Karpas-422 (cell line): ENCODE measurements at regions not wholly inside any gene's neighbourhood (a gene's known extent, or its start where the extent isn't known, plus 50 kb on each side); places are given as distances from the start of the nearest gene placed in this dataset.

Experiments used
- DNase-seq: peaks from one replicate; pipeline ENCODE4 v3.0.0-alpha.2; 2015
- H2AFZ ChIP-seq: fragments of 200-600 bp; sonication (generic); 2 replicates; pipeline ENCODE4 v1.6.1; 2014; ENCODE audit warnings: antibody characterized with exemption, low read length, mixed read lengths
- H3K27ac ChIP-seq: fragments of 200-600 bp; sonication (generic); 2 replicates; pipeline ENCODE4 v1.5.1; 2014; ENCODE audit warnings: mild to moderate bottlenecking, low read length, moderate library complexity
- H3K27me3 ChIP-seq: fragments of 200-600 bp; sonication (generic); 2 replicates; pipeline ENCODE4 v1.6.1; 2014; ENCODE audit warnings: low read length, mixed read lengths
- H3K36me3 ChIP-seq: fragments of 200-600 bp; sonication (generic); 2 replicates; pipeline ENCODE4 v1.6.1; 2014; ENCODE audit warnings: low read length, mixed read lengths; ENCODE audit not compliant: insufficient read depth
- H3K4me1 ChIP-seq: fragments of 200-600 bp; sonication (generic); 2 replicates; pipeline ENCODE4 v1.6.1; 2014; ENCODE audit warnings: mild to moderate bottlenecking, low read length, mixed read lengths
- H3K4me2 ChIP-seq: fragments of 200-600 bp; sonication (generic); 2 replicates; pipeline ENCODE4 v1.6.1; 2014; ENCODE audit warnings: low read length, low read depth, mild to moderate bottlenecking; ENCODE audit not compliant: poor library complexity, severe bottlenecking
- H3K4me3 ChIP-seq: fragments of 200-600 bp; sonication (generic); 2 replicates; pipeline ENCODE4 v1.5.1; 2014; ENCODE audit warnings: mild to moderate bottlenecking, antibody characterized with exemption, low read length, mixed read lengths
- H3K79me2 ChIP-seq: fragments of 200-600 bp; sonication (generic); 2 replicates; pipeline ENCODE4 v1.6.1; 2014; ENCODE audit warnings: mild to moderate bottlenecking, low read length, mixed read lengths
- H3K9ac ChIP-seq: fragments of 200-600 bp; sonication (generic); 2 replicates; pipeline ENCODE4 v1.6.0; 2014; ENCODE audit warnings: low read length
- H3K9me2 ChIP-seq: fragments of 200-600 bp; sonication (generic), shearing (Covaris generic); replicated peaks from 2 replicates; pipeline ENCODE4 v1.6.0; 2014; ENCODE audit warnings: mild to moderate bottlenecking, low read length, moderate library complexity; ENCODE audit not compliant: insufficient read depth
- H3K9me3 ChIP-seq: fragments of 300-700, 200-600 bp; sonication (generic); 2 replicates; pipeline ENCODE4 v1.6.1; 2014; ENCODE audit warnings: low read length, mixed read lengths
- H4K20me1 ChIP-seq: fragments of 200-600 bp; sonication (generic); 2 replicates; pipeline ENCODE4 v1.6.1; 2014; ENCODE audit warnings: mild to moderate bottlenecking, antibody characterized with exemption, low read length, low read depth; ENCODE audit not compliant: insufficient read depth

DNA sequence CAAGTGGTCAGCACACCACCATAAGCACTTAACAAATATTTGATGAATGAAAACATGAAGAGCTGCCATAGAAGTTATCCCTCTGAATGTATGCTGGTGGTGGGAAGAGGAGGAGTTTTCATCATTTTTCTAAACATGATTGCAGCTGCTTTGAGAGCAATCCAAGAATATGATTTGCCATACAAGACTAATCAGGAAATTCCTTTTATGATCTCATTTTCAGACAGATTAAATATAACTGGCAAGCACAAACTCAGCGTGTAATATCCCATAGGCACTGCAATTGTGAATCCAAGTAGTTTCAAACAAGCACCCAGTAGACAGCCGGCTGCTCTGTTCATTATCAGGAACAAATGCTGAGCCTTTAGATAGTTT lies 505.7 kb upstream of the LUZP2 start:
- Histone ChIP-seq H4K20me1 (no peaks in the 10 kb centered on the region), H2AFZ (no peak overlapping the region), H3K4me1 (no peaks in the 10 kb centered on the region), H3K27ac (no peak overlapping the region), H3K36me3 (no peaks in the 10 kb centered on the region), H3K4me3 (no peak overlapping the region), H3K4me2 (no peak overlapping the region), H3K9me3 (peaks cover 34% of the 10 kb centered on the region), H3K27me3 (no peaks in the 10 kb centered on the region), H3K79me2 (no peaks in the 10 kb centered on the region), H3K9me2 (no peaks in the 10 kb centered on the region), H3K9ac (no peak overlapping the region)
- no peak for DNase-seq

- Histone ChIP-seq H2AFZ (no peak overlapping the region), H3K27me3 (no peaks in the 10 kb centered on the region), H3K4me3 (no peak overlapping the region)
Observed at GRCh38 chr11:23995891-23996290, 501.0 kb upstream of the LUZP2 start.

GRCh38 chr11:23997356-23997755 lies 499.5 kb upstream of the LUZP2 start:
- DNase-seq: no peak
- H3K9me3 ChIP-seq: peaks cover 52% of the 10 kb centered on the region

More at GRCh38 chr11:23995891-23996290, 501.0 kb upstream of the LUZP2 start:
- Histone ChIP-seq H3K79me2 (no peaks in the 10 kb centered on the region), H3K9me2 (no peaks in the 10 kb centered on the region), H3K36me3 (no peaks in the 10 kb centered on the region), H3K27ac (no peak overlapping the region), H3K9ac (no peak overlapping the region), H3K4me2 (no peak overlapping the region), H3K4me1 (no peaks in the 10 kb centered on the region), H4K20me1 (no peaks in the 10 kb centered on the region), H3K9me3 (peaks cover 49% of the 10 kb centered on the region)
- DNase-seq: no peak

GRCh38 chr11:24005202-24005876 lies 491.5 kb upstream of the LUZP2 start:
- Histone ChIP-seq H3K79me2 (no peaks in the 10 kb centered on the region), H3K9me3 (peaks cover 40% of the 10 kb centered on the region), H3K27ac (no peak overlapping the region), H3K4me3 (no peak overlapping the region), H3K4me1 (no peaks in the 10 kb centered on the region), H3K9me2 (no peaks in the 10 kb centered on the region), H4K20me1 (no peaks in the 10 kb centered on the region), H3K4me2 (no peak overlapping the region), H3K9ac (no peak overlapping the region), H3K27me3 (no peaks in the 10 kb centered on the region), H2AFZ (no peak overlapping the region), H3K36me3 (no peaks in the 10 kb centered on the region)
- no peak for DNase-seq

More at GRCh38 chr11:23997356-23997755, 499.5 kb upstream of the LUZP2 start:
- Histone ChIP-seq H3K4me2 (no peak overlapping the region), H3K9ac (no peak overlapping the region), H4K20me1 (no peaks in the 10 kb centered on the region), H3K27me3 (no peaks in the 10 kb centered on the region), H3K4me3 (no peak overlapping the region), H3K36me3 (no peaks in the 10 kb centered on the region), H3K27ac (no peak overlapping the region), H2AFZ (no peak overlapping the region), H3K4me1 (no peaks in the 10 kb centered on the region), H3K79me2 (no peaks in the 10 kb centered on the region), H3K9me2 (no peaks in the 10 kb centered on the region)

DNA sequence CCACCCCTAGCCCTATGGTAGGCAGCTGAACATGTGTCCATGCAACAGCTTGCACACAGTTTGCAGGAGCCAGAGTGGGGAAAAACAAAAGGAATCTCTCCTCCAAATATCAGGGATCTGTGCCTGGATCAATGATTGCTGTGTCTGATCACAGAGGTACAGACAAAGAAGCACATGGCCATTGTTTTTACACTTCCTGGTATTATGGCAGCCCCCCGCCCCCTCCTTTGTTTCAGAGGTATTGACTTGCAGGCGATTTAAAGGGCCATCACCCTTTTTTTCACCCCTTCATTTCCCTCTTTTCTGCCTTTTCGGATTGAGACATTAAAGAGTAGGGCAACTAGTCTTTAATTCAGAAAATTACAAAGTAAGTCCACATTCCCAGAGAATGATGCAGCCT lies 453.0 kb upstream of the LUZP2 start:
- H3K79me2 ChIP-seq: no peaks in the 10 kb centered on the region
- no peak overlapping the region for H2AFZ ChIP-seq
- H3K4me3 ChIP-seq: no peak overlapping the region
- no peak overlapping the region for H3K4me2 ChIP-seq
- no peaks in the 10 kb centered on the region for H3K9me2 ChIP-seq
- no peaks in the 10 kb centered on the region for H3K4me1 ChIP-seq
- DNase-seq: no peak
- peaks cover 27% of the 10 kb centered on the region for H3K9me3 ChIP-seq
- no peaks in the 10 kb centered on the region for H3K36me3 ChIP-seq
- H3K27me3 ChIP-seq: no peaks in the 10 kb centered on the region
- H4K20me1 ChIP-seq: no peaks in the 10 kb centered on the region
- no peak overlapping the region for H3K9ac ChIP-seq
- no peak overlapping the region for H3K27ac ChIP-seq

GRCh38 chr11:24046731-24047130 lies 450.1 kb upstream of the LUZP2 start:
- Histone ChIP-seq H3K36me3 (no peaks in the 10 kb centered on the region), H3K4me2 (no peak overlapping the region), H3K9me2 (no peaks in the 10 kb centered on the region), H3K4me3 (no peak overlapping the region), H2AFZ (no peak overlapping the region), H3K79me2 (no peaks in the 10 kb centered on the region), H3K9ac (no peak overlapping the region), H4K20me1 (no peaks in the 10 kb centered on the region), H3K27me3 (no peaks in the 10 kb centered on the region), H3K4me1 (no peaks in the 10 kb centered on the region), H3K27ac (no peak overlapping the region), H3K9me3 (peaks cover 32% of the 10 kb centered on the region)
- DNase-seq: no peak

GRCh38 chr11:24056051-24056450 lies 440.8 kb upstream of the LUZP2 start:
- Histone ChIP-seq H3K9ac (no peak overlapping the region), H3K4me1 (no peaks in the 10 kb centered on the region), H3K4me3 (no peak overlapping the region), H4K20me1 (no peaks in the 10 kb centered on the region), H3K9me3 (peaks cover 30% of the 10 kb centered on the region), H3K36me3 (no peaks in the 10 kb centered on the region), H3K27ac (no peak overlapping the region), H3K27me3 (no peaks in the 10 kb centered on the region), H3K79me2 (no peaks in the 10 kb centered on the region), H3K4me2 (no peak overlapping the region), H3K9me2 (no peaks in the 10 kb centered on the region), H2AFZ (no peak overlapping the region)
- no peak for DNase-seq

DNA sequence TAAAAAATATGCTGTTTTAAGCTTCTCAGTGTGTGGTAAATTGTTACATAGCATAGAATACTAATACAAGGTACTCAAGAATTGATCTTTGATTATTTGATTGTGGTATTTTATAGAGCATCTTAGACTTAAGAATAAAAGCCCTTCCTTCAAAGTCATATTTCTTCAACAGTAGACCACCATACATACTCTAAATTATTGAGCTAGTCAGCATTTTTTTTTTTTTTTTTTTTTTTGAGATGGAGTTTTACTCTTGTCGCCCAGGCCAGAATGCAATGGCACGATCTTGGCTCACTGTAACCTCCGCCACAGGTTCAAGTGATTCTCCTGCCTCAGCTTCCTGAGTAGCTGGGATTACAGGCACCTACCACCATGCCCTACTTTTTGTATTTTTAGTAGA lies 436.7 kb upstream of the LUZP2 start:
- no peak for DNase-seq
- H3K4me2 ChIP-seq: no peak overlapping the region
- no peaks in the 10 kb centered on the region for H3K79me2 ChIP-seq
- no peak overlapping the region for H3K27ac ChIP-seq
- H3K9me3 ChIP-seq: peaks cover 23% of the 10 kb centered on the region; the same call in 1 of the 2 replicates
- H4K20me1 ChIP-seq: no peaks in the 10 kb centered on the region
- no peaks in the 10 kb centered on the region for H3K27me3 ChIP-seq
- no peak overlapping the region for H3K4me3 ChIP-seq
- no peaks in the 10 kb centered on the region for H3K36me3 ChIP-seq
- no peak overlapping the region for H3K9ac ChIP-seq
- no peaks in the 10 kb centered on the region for H3K4me1 ChIP-seq
- H3K9me2 ChIP-seq: no peaks in the 10 kb centered on the region
- H2AFZ ChIP-seq: no peak overlapping the region
